Body of pancreas (tissue), 4 donors: ENCODE measurements at regions not wholly inside any gene's neighbourhood (a gene's known extent, or its start where the extent isn't known, plus 50 kb on each side); places are given as distances from the start of the nearest gene placed in this dataset.

Experiments
- CTCF ChIP-seq, 7 experiments: fragments of 450-650 bp in 4 of 7; fragments of 200-600 bp in 3 of 7; sonication (generic) in 3 of 7; IDR thresholded peaks; one replicate each; pipeline ENCODE4 v1.5.1; 2016 to 2019; ENCODE audit warnings: antibody characterized with exemption in 7 of 7
- POLR2A ChIP-seq, 3 donors: fragments of 450-650 bp; IDR thresholded peaks; one replicate each; pipeline ENCODE4 v1.6.1; 2016; ENCODE audit warnings: antibody characterized with exemption in 3 of 3, mild to moderate bottlenecking in 2 of 3

- no peak for TF ChIP-seq CTCF (IDR thresholded peaks at IDR 0.05)
- no peak for TF ChIP-seq POLR2A (IDR thresholded peaks at IDR 0.05)
Measured at GRCh38 chr3:29226706-29227105, 54.2 kb upstream of the RBMS3 start.
